ENCODE measurements at regions not wholly inside any gene's neighbourhood (a gene's known extent, or its start where the extent isn't known, plus 50 kb on each side); places are given as distances from the start of the nearest gene placed in this dataset.

- no peak for TF ChIP-seq ZNF431 (CRISPR knock-in tag; IDR thresholded peaks at IDR 0.05; ENCODE audit: borderline replicate concordance, low read depth)
Observed at GRCh38 chr5:125316915-125317535, 570.6 kb upstream of the ZNF608 start (continued).

GRCh38 chr5:125317536-125317995 is 571.1 kb upstream of the ZNF608 start:
- H3K9ac ChIP-seq (ENCODE audit: insufficient read depth, low read depth, low read length): no peak overlapping the region
- H3K36me3 ChIP-seq (replicated peaks in 1 of 2; ENCODE audit: control insufficient read depth in 1 of 2, insufficient read depth in 2 of 2, low read length in 2 of 2): no peaks in the 10 kb centered on the region
- no peak for FAIRE-seq
- intact Hi-C loops (cut with micrococcal nuclease; ENCODE audit: unreplicated experiment) (no loop called here), in situ Hi-C loops (cut with HindIII; ENCODE audit: extremely low pct_ligation_motif_present, low pct_unique_long_range_greater_than_20kb) (no loop called here)
- H3K27ac ChIP-seq (ENCODE audit: extremely low read length, insufficient read depth, low read length): no peak overlapping the region
- H4K20me1 ChIP-seq (ENCODE audit: insufficient read depth, low read length): no peaks in the 10 kb centered on the region
- no peak overlapping the region for H3K4me2 ChIP-seq (ENCODE audit: low read depth, low read length)
- no peaks in the 10 kb centered on the region for H3K4me1 ChIP-seq (ENCODE audit: insufficient read depth, low read length)
- H3K4me3 ChIP-seq (replicated peaks in 1 of 3; ENCODE audit: insufficient read depth in 1 of 3, low read depth in 2 of 3, low read length in 3 of 3): no peak overlapping the region
- TF ChIP-seq PPARG (CRISPR knock-in tag; conservative IDR thresholded peaks at IDR 0.05): no peak
- peak; percentile 83 for TF ChIP-seq ATF7 (IDR thresholded peaks at IDR 0.05)
- no peak for TF ChIP-seq ATF7 (CRISPR knock-in tag; IDR thresholded peaks at IDR 0.05)
- 0 out of 2 replicates have a peak, but pooled peaks have one; percentile 17 for TF ChIP-seq CREB1 (IDR thresholded peaks at IDR 0.05)
- no peak for TF ChIP-seq CREB1 (CRISPR knock-in tag; IDR thresholded peaks at IDR 0.05)
- ChIA-PET CTCF (ENCODE audit: low intra/inter-chr PET ratio, low total read pairs) (no interaction called here), POLR2A (no interaction called here)
- WGBS (ENCODE audit: low lambda C conversion rate): 18% methylated on average over 5 of the region's 5 CpGs
- H3K9me3 ChIP-seq (ENCODE audit: low read length): 0 out of 2 replicates have a peak, but pooled peaks cover 4% of the 10 kb centered on the region
- no peaks in the 10 kb centered on the region for H3K27me3 ChIP-seq (ENCODE audit: control insufficient read depth in 1 of 2, insufficient read depth in 2 of 2, low read length in 2 of 2)
- BruUV-seq (replicated peaks): no TSS peak
- H2AFZ ChIP-seq (ENCODE audit: low read length): no peak overlapping the region
- no peak for DNase-seq (ENCODE audit: low spot score)
- no peak for ATAC-seq
- H3K79me2 ChIP-seq (ENCODE audit: insufficient read depth, low read length): no peaks in the 10 kb centered on the region

GRCh38 chr5:125321654-125322053 is 575.2 kb upstream of the ZNF608 start:
- no TSS peak for BruUV-seq (replicated peaks)
- in situ Hi-C loops (cut with HindIII; ENCODE audit: extremely low pct_ligation_motif_present, low pct_unique_long_range_greater_than_20kb) (no loop called here), intact Hi-C loops (cut with micrococcal nuclease; ENCODE audit: unreplicated experiment) (no loop called here)
- no peak overlapping the region for H3K27ac ChIP-seq (ENCODE audit: extremely low read length, insufficient read depth, low read length)
- H3K9ac ChIP-seq (ENCODE audit: insufficient read depth, low read depth, low read length): no peak overlapping the region
- no peak overlapping the region for H3K4me3 ChIP-seq (replicated peaks in 1 of 3; ENCODE audit: insufficient read depth in 1 of 3, low read depth in 2 of 3, low read length in 3 of 3)
- H3K27me3 ChIP-seq (ENCODE audit: control insufficient read depth in 1 of 2, insufficient read depth in 2 of 2, low read length in 2 of 2): no peaks in the 10 kb centered on the region
- CTCF ChIA-PET (ENCODE audit: low intra/inter-chr PET ratio, low total read pairs): no interaction called here
- FAIRE-seq: no peak
- ATAC-seq: no peak
- no peaks in the 10 kb centered on the region for H3K4me1 ChIP-seq (ENCODE audit: insufficient read depth, low read length)
- H3K4me2 ChIP-seq (ENCODE audit: low read depth, low read length): no peak overlapping the region
- no peak overlapping the region for H2AFZ ChIP-seq (ENCODE audit: low read length)
- 18% methylated on average over 1 of the region's 1 CpG for WGBS (ENCODE audit: low lambda C conversion rate)
- no peaks in the 10 kb centered on the region for H3K79me2 ChIP-seq (ENCODE audit: insufficient read depth, low read length)
- no peaks in the 10 kb centered on the region for H3K36me3 ChIP-seq (replicated peaks in 1 of 2; ENCODE audit: control insufficient read depth in 1 of 2, insufficient read depth in 2 of 2, low read length in 2 of 2)
- no peaks in the 10 kb centered on the region for H3K9me3 ChIP-seq (ENCODE audit: low read length)
- POLR2A ChIA-PET: no interaction called here
- H4K20me1 ChIP-seq (ENCODE audit: insufficient read depth, low read length): no peaks in the 10 kb centered on the region
- no peak for DNase-seq (ENCODE audit: low spot score)
- TF ChIP-seq MAFK (conservative IDR thresholded peaks at IDR 0.05 in 1 of 2, IDR thresholded peaks at IDR 0.05 in 1 of 2; ENCODE audit: low read length in 2 of 2): no peak
- TF ChIP-seq ZNF354B (CRISPR knock-in tag; IDR thresholded peaks at IDR 0.05): no peak
- TF ChIP-seq NBN (conservative IDR thresholded peaks at IDR 0.05): no peak
- TF ChIP-seq ZNF234 (CRISPR knock-in tag; conservative IDR thresholded peaks at IDR 0.05): no peak
- no peak for TF ChIP-seq ZNF136 (CRISPR knock-in tag; IDR thresholded peaks at IDR 0.05; ENCODE audit: low read depth)
- TF ChIP-seq SNAPC4 (CRISPR knock-in tag; IDR thresholded peaks at IDR 0.05): no peak
- no peak for TF ChIP-seq ZC3H4 (CRISPR knock-in tag; IDR thresholded peaks at IDR 0.05; ENCODE audit: borderline replicate concordance)

All from HepG2 (cell line).